SHP77 treated with DMSO at 0.1 percent for 48 hours (cell line): ENCODE measurements at regions not wholly inside any gene's neighbourhood (a gene's known extent, or its start where the extent isn't known, plus 50 kb on each side); places are given as distances from the start of the nearest gene placed in this dataset.
"Not testable (repeated sequence)": the region's sequence is repeated elsewhere in the genome, so short reads cannot be mapped to it uniquely, and the experiment has no call there.

Experiments used
- DNase-seq: peaks from one replicate; lab custom pipeline; 2025; lab: John Stamatoyannopoulos, UW

DNA sequence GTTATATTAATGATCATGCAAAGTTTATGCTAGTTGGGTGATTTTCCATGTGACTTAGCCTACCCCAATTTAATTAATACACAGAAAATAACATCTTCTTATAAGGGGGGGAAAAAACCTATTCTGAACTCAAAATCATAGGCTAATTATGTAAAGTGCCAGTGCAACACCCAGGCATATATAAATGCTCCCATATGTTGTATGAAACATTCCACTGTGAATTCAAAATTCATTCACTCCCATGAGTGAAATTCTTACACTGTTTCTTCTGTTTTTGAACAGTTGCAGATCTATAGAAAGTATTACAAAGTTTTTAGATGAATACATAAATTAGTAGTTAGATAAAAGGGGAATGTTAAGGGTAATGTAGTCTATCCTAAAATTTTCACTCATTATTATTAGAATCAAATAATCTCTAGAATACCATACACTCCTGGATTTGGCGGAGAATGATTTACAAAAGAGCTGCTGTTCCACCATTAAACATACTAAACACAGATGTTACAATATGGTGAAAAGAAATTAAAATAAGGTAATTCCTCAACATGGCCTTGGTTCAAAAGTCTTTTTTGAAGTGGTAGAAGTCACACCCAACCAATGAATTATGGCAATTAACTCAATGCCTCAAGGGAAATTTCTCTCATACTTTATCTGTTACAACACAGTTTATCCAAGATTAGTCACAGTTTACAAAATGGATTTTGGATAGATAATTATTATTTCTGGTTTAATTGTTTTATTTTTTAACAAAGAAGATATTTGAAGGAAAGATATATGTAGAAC lies 454.1 kb upstream of the FLRT2 start:
- no peak for DNase-seq

GRCh38 chr14:85077716-85078115 lies 452.2 kb upstream of the FLRT2 start:
- DNase-seq, result not testable (repeated sequence)

- no peak for DNase-seq
Observed at GRCh38 chr14:85079842-85080730, 449.9 kb upstream of the FLRT2 start.

GRCh38 chr14:85084344-85084743 lies 445.6 kb upstream of the FLRT2 start:
- DNase-seq, result no peak

DNA sequence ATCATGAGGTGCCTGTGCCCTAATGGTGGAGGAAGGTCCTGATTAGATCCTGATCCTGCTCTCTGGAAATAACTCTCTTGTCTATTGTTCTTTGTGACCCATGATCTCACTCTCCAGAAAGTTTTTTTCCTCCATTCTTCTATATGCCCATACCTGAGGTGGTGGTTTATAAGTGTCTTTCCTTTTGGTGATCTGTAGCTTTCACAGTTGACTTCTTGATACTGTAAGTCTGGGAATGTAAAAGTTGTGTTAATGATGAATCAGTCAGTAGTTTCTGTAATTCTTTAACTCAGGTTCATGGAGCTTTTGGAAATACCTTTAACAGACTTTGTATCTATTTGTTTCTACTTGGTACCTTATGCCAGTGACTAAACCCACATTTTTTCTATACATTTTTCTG lies 444.0 kb upstream of the FLRT2 start:
- DNase-seq, result no peak

- no peak for DNase-seq
Observed at GRCh38 chr14:85087201-85087600, 442.7 kb upstream of the FLRT2 start.

GRCh38 chr14:85088192-85088591 lies 441.8 kb upstream of the FLRT2 start:
- no peak for DNase-seq

DNA sequence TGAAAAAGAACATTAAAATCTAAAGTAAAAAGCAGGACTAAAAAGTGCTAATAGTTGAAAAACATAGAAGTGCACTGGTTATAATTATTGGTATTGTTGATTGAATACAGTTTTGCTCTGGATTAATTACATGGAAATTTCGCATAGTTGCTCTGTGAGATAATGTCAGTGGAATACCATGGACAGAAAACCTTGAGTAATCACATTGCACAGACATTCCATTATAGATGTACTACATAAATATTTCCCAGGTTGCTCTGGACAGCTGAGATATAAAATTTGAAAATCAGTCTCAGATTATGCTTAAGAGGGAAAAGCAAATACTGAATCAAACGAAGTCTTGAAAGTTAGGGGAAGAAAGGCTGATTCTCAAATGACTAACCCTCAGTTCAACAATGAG lies 439.3 kb upstream of the FLRT2 start:
- no peak for DNase-seq

- no peak for DNase-seq
Observed at GRCh38 chr14:85093631-85094330, 436.2 kb upstream of the FLRT2 start.

DNA sequence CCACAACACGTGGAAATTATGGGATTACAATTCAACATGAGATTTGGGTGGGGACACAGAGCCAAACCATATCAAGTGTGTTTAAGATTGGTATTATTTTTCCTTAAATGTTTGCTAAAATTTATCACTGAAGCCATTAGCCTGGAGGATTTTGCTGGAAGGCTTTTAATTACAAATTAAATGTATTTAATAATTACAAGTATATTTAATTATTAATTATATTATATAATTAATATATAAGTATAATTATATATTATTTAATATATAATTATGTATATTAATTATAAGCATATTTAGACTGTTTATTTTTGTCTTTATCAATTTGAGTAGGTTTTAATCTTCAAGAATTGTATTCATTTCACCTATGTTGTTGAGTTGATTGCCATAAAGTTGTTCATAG lies 427.4 kb upstream of the FLRT2 start:
- no peak for DNase-seq

DNA sequence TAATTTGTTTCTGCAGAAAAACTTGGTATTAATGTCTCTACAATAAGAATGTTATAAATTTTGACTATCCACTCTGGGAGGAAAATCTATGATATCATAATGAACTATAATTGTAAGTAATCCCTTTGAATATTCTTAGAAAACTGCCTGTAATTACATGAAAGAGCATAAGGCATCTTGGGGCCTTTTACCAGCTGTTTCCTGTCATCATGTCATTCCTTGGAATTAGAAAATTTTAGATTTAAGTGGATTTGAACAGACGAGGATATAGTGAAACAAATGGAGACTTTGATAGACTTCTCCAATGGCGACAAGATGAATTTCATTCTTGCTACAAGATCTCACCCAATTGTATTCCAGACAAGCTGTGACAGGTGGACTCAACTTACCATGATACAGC lies 423.4 kb upstream of the FLRT2 start:
- DNase-seq, result no peak

DNA sequence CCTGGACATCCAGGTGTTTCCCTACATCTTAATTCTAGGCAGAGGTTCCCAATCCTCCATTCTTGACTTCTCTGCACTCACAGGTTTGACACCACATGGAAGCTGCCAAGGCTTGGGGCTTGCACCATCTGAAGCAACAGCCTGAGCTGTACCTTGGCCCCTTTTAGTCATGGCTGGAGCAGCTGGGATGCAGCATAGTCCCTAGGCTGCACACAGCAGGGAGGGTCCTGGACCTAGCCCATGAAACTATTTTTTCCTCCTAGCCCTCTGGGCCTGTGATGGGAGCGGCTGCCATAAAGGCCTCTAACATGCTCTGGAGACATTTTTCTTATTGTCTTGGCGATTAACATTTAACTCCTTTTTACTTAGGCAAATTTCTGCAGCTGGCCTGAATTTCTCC lies 417.2 kb upstream of the FLRT2 start:
- no peak for DNase-seq

GRCh38 chr14:85115921-85116320 lies 414.0 kb upstream of the FLRT2 start:
- DNase-seq, result no peak

DNA sequence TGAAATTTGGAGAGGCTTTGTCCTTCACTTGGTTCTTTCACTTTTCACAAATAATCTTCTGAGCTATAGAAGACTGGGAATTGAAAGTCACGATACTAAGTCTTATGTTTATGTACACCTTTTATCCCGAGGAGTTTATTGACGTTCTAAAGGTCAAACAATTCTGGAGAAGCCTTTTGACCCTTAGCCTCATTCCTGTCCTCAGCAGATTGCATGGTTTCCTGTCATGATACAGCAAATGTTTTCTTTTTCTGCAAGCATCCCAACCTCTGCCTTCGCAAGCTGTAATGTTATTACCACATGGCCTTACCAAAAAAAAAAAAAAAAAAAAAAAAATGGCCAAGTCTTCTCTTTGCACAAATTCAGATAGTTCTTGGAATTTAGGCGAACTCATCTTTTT lies 411.7 kb upstream of the FLRT2 start:
- DNase-seq, result no peak

DNA sequence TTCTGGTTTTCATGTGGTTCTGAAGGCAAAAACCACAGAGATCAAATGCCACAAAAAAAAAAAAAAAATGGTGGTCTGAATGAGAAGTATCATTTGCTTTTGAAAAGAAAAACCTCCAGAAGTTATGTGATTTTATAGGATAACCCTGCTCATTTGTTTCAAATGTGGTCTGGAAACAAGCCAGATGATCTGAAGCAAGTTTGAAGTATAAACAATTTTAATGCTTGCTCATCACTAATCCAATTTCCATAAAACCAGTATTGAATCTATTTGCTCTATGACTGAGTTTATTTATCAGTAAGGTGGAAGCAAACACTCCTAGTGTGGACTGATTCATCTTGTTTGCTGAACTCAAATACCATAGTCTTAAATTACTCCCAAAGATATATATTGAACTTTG lies 407.3 kb upstream of the FLRT2 start:
- DNase-seq, result peak; percentile 14

DNA sequence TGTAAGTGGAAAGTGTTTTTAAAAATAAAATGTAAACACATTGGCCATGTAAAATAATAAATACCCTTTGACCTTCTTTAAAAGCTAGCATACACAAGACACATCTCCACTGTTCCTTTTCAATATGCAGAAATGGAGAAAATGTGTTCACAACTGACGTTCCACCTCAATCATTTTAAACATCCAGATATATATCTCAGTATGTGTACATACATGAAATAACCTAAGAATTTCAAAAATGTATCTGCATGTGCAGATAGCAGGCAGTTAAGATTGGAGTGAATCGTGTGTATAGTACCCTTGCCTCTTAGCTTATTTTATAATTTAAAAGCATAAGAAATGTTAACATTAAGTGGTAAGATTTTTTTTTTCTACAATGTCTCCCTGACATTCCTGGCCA lies 406.2 kb upstream of the FLRT2 start:
- no peak for DNase-seq

GRCh38 chr14:85124631-85125290 lies 405.2 kb upstream of the FLRT2 start:
- no peak for DNase-seq

GRCh38 chr14:85125291-85125670 lies 404.7 kb upstream of the FLRT2 start:
- DNase-seq, result no peak

DNA sequence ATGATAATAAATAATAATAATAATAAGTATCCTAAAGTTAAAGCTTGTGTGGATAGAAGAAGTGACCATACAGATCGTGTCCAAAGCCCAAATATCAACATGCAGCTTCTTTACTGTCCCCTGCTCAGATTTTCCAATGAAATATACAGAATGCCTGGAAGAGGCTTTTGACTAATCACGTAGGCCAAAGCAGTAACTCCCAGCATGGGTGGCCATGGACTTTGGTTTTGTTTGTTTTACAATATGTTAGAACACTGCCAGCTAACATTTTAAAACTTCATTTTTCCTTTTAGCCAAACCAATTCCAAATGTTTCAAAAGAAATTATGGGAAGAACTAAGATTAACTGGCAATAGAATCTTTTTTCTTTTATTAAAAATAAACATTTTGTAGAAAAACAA lies 400.0 kb upstream of the FLRT2 start:
- DNase-seq, result no peak

DNA sequence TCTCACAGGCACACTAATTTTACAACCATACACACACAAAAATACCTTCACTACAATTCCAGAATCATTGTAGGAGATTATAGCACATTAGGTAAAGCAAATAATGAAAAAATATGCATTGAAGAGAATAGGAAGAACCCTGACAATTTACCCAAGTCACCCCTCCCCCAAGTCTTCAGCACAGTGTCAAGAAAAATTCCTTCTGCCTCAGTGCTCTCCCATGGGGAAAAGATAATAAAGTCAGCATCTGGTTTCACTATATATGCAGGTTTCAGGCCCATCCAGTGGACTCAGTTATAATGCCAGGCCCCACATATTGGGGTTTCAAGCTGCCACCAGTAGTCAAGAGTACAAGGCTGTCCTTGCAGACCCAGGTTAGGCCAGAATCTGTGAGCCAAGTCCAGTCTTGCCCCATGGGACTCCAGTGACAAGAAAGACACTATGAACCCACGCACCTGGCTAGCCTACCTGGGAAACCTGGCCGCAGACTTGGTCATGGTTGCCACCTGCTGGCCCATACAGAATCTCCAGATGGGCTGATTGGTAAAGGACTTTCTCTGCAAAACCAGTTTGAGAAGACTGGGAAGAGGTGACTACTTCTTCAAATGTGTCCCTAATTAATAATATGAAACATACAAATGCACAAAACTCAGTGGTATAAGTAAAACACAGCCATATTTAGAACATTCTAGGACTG lies 398.6 kb upstream of the FLRT2 start:
- no peak for DNase-seq

GRCh38 chr14:85142982-85143381 lies 387.0 kb upstream of the FLRT2 start:
- DNase-seq, result no peak

DNA sequence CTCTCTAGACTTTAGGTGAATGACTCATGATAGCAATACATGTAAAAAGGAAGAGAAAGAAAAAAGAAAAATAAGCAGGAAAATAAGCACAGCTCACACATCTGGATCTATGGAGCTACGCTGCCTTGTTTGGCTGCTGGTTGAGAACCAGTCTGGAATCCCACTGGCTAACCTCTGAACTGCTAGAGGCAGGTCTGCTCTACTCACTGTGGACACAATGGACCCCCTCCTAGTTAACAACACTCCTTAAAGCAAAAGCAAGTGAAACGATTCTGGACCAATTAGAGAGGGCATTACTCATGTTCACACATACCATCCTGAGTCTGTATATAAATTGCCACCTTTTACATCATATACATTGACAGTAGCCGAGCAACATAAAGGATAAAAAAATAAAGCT lies 383.2 kb upstream of the FLRT2 start:
- DNase-seq, result no peak
